ENCODE measurements at regions not wholly inside any gene's neighbourhood (a gene's known extent, or its start where the extent isn't known, plus 50 kb on each side); places are given as distances from the start of the nearest gene placed in this dataset.

DNA sequence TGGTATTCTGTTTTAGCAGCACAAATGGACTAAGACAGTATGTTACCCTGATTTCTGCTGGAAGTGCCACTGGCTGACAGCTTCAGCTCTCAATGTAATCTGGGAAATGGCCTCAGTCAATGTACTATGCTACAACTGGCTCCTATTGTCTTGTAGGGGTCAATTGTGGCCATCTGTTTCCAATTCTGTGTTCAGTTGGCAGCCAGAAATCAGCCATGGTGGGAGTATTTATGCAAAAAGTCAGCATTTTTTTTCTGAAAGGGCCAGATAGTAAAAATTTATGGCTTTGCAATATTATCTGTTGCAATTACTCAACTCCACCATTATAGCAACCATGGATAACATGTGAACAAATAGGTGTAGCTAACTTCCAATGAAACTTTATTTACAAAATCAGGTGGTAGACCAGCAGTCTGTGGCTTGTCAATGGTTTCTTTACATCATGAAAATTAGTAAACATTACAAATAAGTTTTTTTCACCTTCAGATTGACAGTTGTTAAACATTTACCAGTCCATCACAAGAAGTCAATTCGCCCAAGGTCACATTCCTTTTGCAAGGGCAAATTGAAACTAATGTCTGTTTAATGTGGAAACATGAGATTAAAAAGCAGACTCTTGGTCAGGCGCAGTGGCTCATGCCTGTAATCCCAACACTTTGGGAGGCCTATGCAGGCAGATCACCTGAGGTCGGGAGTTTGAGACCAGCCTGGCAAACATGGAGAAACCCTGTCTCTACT is 58.3 kb upstream of the TSHZ2 start (continued):
- TF ChIP-seq, protein P1, sequence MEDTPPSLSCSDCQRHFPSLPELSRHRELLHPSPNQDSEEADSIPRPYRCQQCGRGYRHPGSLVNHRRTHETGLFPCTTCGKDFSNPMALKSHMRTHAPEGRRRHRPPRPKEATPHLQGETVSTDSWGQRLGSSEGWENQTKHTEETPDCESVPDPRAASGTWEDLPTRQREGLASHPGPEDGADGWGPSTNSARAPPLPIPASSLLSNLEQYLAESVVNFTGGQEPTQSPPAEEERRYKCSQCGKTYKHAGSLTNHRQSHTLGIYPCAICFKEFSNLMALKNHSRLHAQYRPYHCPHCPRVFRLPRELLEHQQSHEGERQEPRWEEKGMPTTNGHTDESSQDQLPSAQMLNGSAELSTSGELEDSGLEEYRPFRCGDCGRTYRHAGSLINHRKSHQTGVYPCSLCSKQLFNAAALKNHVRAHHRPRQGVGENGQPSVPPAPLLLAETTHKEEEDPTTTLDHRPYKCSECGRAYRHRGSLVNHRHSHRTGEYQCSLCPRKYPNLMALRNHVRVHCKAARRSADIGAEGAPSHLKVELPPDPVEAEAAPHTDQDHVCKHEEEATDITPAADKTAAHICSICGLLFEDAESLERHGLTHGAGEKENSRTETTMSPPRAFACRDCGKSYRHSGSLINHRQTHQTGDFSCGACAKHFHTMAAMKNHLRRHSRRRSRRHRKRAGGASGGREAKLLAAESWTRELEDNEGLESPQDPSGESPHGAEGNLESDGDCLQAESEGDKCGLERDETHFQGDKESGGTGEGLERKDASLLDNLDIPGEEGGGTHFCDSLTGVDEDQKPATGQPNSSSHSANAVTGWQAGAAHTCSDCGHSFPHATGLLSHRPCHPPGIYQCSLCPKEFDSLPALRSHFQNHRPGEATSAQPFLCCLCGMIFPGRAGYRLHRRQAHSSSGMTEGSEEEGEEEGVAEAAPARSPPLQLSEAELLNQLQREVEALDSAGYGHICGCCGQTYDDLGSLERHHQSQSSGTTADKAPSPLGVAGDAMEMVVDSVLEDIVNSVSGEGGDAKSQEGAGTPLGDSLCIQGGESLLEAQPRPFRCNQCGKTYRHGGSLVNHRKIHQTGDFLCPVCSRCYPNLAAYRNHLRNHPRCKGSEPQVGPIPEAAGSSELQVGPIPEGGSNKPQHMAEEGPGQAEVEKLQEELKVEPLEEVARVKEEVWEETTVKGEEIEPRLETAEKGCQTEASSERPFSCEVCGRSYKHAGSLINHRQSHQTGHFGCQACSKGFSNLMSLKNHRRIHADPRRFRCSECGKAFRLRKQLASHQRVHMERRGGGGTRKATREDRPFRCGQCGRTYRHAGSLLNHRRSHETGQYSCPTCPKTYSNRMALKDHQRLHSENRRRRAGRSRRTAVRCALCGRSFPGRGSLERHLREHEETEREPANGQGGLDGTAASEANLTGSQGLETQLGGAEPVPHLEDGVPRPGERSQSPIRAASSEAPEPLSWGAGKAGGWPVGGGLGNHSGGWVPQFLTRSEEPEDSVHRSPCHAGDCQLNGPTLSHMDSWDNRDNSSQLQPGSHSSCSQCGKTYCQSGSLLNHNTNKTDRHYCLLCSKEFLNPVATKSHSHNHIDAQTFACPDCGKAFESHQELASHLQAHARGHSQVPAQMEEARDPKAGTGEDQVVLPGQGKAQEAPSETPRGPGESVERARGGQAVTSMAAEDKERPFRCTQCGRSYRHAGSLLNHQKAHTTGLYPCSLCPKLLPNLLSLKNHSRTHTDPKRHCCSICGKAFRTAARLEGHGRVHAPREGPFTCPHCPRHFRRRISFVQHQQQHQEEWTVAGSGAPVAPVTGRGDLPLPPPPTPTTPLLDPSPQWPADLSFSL (CRISPR knock-in tag; IDR thresholded peaks at IDR 0.05) = no peak
- TF ChIP-seq SAFB2 (CRISPR knock-in tag; IDR thresholded peaks at IDR 0.05; ENCODE audit: borderline replicate concordance, low read depth) = no peak
- no peak for TF ChIP-seq CEBPB (IDR thresholded peaks at IDR 0.05; ENCODE audit: borderline replicate concordance, low read depth, low read length)
- TF ChIP-seq ETV5 (CRISPR knock-in tag; IDR thresholded peaks at IDR 0.05; ENCODE audit: borderline replicate concordance) = no peak
- TF ChIP-seq, protein P2, sequence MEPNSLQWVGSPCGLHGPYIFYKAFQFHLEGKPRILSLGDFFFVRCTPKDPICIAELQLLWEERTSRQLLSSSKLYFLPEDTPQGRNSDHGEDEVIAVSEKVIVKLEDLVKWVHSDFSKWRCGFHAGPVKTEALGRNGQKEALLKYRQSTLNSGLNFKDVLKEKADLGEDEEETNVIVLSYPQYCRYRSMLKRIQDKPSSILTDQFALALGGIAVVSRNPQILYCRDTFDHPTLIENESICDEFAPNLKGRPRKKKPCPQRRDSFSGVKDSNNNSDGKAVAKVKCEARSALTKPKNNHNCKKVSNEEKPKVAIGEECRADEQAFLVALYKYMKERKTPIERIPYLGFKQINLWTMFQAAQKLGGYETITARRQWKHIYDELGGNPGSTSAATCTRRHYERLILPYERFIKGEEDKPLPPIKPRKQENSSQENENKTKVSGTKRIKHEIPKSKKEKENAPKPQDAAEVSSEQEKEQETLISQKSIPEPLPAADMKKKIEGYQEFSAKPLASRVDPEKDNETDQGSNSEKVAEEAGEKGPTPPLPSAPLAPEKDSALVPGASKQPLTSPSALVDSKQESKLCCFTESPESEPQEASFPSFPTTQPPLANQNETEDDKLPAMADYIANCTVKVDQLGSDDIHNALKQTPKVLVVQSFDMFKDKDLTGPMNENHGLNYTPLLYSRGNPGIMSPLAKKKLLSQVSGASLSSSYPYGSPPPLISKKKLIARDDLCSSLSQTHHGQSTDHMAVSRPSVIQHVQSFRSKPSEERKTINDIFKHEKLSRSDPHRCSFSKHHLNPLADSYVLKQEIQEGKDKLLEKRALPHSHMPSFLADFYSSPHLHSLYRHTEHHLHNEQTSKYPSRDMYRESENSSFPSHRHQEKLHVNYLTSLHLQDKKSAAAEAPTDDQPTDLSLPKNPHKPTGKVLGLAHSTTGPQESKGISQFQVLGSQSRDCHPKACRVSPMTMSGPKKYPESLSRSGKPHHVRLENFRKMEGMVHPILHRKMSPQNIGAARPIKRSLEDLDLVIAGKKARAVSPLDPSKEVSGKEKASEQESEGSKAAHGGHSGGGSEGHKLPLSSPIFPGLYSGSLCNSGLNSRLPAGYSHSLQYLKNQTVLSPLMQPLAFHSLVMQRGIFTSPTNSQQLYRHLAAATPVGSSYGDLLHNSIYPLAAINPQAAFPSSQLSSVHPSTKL (CRISPR knock-in tag; IDR thresholded peaks at IDR 0.05) = peak; percentile 95
- no peak for TF ChIP-seq JARID2 (CRISPR knock-in tag; IDR thresholded peaks at IDR 0.05; ENCODE audit: insufficient replicate concordance)
- TF ChIP-seq ZKSCAN8 (CRISPR knock-in tag; IDR thresholded peaks at IDR 0.05; ENCODE audit: borderline replicate concordance) = no peak
- TF ChIP-seq, protein P3, sequence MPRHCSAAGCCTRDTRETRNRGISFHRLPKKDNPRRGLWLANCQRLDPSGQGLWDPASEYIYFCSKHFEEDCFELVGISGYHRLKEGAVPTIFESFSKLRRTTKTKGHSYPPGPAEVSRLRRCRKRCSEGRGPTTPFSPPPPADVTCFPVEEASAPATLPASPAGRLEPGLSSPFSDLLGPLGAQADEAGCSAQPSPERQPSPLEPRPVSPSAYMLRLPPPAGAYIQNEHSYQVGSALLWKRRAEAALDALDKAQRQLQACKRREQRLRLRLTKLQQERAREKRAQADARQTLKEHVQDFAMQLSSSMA (CRISPR knock-in tag; IDR thresholded peaks at IDR 0.05) = no peak
- no peak for TF ChIP-seq ZBED4 (CRISPR knock-in tag; IDR thresholded peaks at IDR 0.05; ENCODE audit: borderline replicate concordance)
- TF ChIP-seq, protein P4, sequence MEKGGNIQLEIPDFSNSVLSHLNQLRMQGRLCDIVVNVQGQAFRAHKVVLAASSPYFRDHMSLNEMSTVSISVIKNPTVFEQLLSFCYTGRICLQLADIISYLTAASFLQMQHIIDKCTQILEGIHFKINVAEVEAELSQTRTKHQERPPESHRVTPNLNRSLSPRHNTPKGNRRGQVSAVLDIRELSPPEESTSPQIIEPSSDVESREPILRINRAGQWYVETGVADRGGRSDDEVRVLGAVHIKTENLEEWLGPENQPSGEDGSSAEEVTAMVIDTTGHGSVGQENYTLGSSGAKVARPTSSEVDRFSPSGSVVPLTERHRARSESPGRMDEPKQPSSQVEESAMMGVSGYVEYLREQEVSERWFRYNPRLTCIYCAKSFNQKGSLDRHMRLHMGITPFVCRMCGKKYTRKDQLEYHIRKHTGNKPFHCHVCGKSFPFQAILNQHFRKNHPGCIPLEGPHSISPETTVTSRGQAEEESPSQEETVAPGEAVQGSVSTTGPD (CRISPR knock-in tag; IDR thresholded peaks at IDR 0.05) = no peak
- TF ChIP-seq ZNF317 (CRISPR knock-in tag; IDR thresholded peaks at IDR 0.05) = 0 out of 2 replicates have a peak, but pooled peaks have one; percentile 5
